Left ventricle myocardium inferior (tissue), 1 donor: ENCODE measurements at regions not wholly inside any gene's neighbourhood (a gene's known extent, or its start where the extent isn't known, plus 50 kb on each side); places are given as distances from the start of the nearest gene placed in this dataset.

Experiments used
- DNase-seq: peaks from one replicate; pipeline ENCODE4 v3.0.0-alpha.2; 2020
- H3K27ac ChIP-seq: fragments of 200-600 bp; replicated peaks from 2 replicates; pipeline ENCODE4 v1.8.0; 2021
- H3K27me3 ChIP-seq: fragments of 200-600 bp; 2 replicates; pipeline ENCODE4 v1.8.0; 2021; ENCODE audit warnings: low read depth
- H3K36me3 ChIP-seq: fragments of 200-600 bp; 2 replicates; pipeline ENCODE4 v1.8.0; 2021
- H3K4me1 ChIP-seq: fragments of 200-600 bp; 2 replicates; pipeline ENCODE4 v1.8.0; 2021
- H3K4me3 ChIP-seq: fragments of 200-600 bp; 2 replicates; pipeline ENCODE4 v1.8.0; 2021; ENCODE audit warnings: mild to moderate bottlenecking, moderate library complexity
- H3K9me3 ChIP-seq: fragments of 200-600 bp; replicated peaks from 2 replicates; pipeline ENCODE4 v1.8.0; 2021
- intact Hi-C: fragments of 100-400 bp; cut with micrococcal nuclease; formaldehyde crosslinking; loops from one replicate; pipeline ENCODE4 v1.11.0; 2022
- TF ChIP-seq, protein P1 (sequence below): fragments of 200-600 bp; IDR thresholded peaks from 2 replicates; pipeline ENCODE4 v1.8.0; 2021; ENCODE audit warnings: antibody characterized with exemption, mild to moderate bottlenecking, borderline replicate concordance
- donor health status: DM: no; HTN: yes; CAD: no; lungs with severe emphysema.

DNA sequence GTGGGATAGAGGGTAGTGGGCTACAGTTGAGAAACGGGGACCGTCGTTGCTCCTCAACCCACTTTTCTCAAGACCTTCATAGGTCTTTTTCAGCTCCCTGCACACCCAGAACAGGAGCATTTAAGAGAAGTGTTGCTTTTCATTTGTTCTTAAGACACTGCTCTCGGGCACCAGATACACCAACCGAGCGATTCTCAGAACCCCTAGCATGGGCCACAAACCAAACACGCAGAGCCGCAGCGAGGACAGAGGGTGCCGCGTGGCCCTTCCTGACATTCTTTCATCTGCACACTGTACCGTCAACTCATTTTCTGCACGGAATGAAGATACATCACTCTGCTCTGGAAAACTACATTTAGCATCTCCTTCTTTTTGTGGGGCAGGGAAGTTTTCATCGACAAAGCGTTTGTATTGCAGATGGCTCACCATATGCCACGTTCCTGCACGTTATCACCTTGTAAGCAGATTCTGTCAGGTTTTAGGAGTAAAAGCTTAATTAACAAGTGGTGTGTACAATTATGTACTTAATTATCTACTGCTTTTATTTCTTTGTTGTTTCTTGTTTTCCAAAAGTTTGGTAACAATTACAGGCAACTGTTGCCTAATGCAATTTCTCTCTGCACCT, 70.4 kb upstream of the MLN start:
- no peak for DNase-seq
- Histone ChIP-seq H3K27me3 (peaks cover 96% of the 10 kb centered on the region), H3K4me1 (no peaks in the 10 kb centered on the region), H3K4me3 (no peak overlapping the region), H3K36me3 (no peaks in the 10 kb centered on the region), H3K27ac (no peak overlapping the region), H3K9me3 (no peaks in the 10 kb centered on the region)
- TF ChIP-seq, protein P1, sequence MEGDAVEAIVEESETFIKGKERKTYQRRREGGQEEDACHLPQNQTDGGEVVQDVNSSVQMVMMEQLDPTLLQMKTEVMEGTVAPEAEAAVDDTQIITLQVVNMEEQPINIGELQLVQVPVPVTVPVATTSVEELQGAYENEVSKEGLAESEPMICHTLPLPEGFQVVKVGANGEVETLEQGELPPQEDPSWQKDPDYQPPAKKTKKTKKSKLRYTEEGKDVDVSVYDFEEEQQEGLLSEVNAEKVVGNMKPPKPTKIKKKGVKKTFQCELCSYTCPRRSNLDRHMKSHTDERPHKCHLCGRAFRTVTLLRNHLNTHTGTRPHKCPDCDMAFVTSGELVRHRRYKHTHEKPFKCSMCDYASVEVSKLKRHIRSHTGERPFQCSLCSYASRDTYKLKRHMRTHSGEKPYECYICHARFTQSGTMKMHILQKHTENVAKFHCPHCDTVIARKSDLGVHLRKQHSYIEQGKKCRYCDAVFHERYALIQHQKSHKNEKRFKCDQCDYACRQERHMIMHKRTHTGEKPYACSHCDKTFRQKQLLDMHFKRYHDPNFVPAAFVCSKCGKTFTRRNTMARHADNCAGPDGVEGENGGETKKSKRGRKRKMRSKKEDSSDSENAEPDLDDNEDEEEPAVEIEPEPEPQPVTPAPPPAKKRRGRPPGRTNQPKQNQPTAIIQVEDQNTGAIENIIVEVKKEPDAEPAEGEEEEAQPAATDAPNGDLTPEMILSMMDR, result no peak
- intact Hi-C loops, result no loop called here

- Histone ChIP-seq H3K4me1 (no peaks in the 10 kb centered on the region), H3K27me3 (peaks cover 91% of the 10 kb centered on the region), H3K27ac (no peak overlapping the region), H3K9me3 (no peaks in the 10 kb centered on the region), H3K36me3 (no peaks in the 10 kb centered on the region), H3K4me3 (no peak overlapping the region)
- TF ChIP-seq, protein P1, result no peak
- no peak for DNase-seq
- intact Hi-C loops, result no loop called here
Observed at GRCh38 chr6:33872761-33873160, 69.0 kb upstream of the MLN start.

GRCh38 chr6:33869826-33870423, 66.1 kb upstream of the MLN start:
- Histone ChIP-seq H3K9me3 (no peaks in the 10 kb centered on the region), H3K27ac (no peak overlapping the region), H3K4me1 (no peaks in the 10 kb centered on the region), H3K4me3 (no peak overlapping the region), H3K36me3 (no peaks in the 10 kb centered on the region), H3K27me3 (peaks cover 88% of the 10 kb centered on the region)
- intact Hi-C loops, result no loop called here
- TF ChIP-seq, protein P1, result no peak
- DNase-seq, result no peak

GRCh38 chr6:33869121-33869520, 65.3 kb upstream of the MLN start:
- H3K9me3 ChIP-seq, result no peaks in the 10 kb centered on the region
- H3K4me1 ChIP-seq, result no peaks in the 10 kb centered on the region
- no peaks in the 10 kb centered on the region for H3K36me3 ChIP-seq
- TF ChIP-seq, protein P1, result no peak
- H3K4me3 ChIP-seq, result no peak overlapping the region
- intact Hi-C loops, result no loop called here
- H3K27ac ChIP-seq, result no peak overlapping the region
- no peak for DNase-seq
- H3K27me3 ChIP-seq, result peaks cover 89% of the 10 kb centered on the region

DNA sequence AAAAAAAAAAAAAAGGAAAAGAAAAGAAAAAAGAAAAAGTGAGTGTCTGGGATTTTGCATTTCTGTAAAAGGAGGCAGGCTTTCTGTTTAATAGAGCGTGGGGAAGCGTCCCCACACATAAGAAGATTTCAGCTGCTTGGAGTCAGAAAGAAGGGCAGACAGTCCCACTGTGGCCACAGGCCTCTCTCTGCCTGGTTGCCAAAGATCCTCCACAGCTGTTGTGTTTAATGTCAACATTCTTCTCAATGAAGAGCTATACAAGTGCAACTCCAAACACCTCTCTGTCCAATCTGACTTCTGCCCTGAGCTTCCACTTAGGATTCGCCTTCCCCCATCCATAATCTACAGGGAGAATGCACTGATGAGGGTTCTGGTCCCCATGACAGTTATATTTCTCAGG, 64.3 kb upstream of the MLN start:
- H3K27ac ChIP-seq, result no peak overlapping the region
- TF ChIP-seq, protein P1, result no peak
- no peak for DNase-seq
- H3K36me3 ChIP-seq, result no peaks in the 10 kb centered on the region
- H3K27me3 ChIP-seq, result peaks cover 91% of the 10 kb centered on the region
- H3K4me3 ChIP-seq, result no peak overlapping the region
- H3K4me1 ChIP-seq, result no peaks in the 10 kb centered on the region
- intact Hi-C loops, result no loop called here
- no peaks in the 10 kb centered on the region for H3K9me3 ChIP-seq
